ENCODE measurements at regions not wholly inside any gene's neighbourhood (a gene's known extent, or its start where the extent isn't known, plus 50 kb on each side); places are given as distances from the start of the nearest gene placed in this dataset.

- DNase-seq (no peak), ATAC-seq (no peak)
- WGBS, 4 donors: 30 to 45% (median 36%) methylated on average over 2 of the region's 2 CpGs
- Histone ChIP-seq H3K27ac (no peak overlapping the region), H3K4me1 (peaks cover 0 to 3% (median 0%) of the 10 kb centered on the region in 12 donors), H3K36me3 (no peaks in the 10 kb centered on the region), H3K9me3 (no peaks in the 10 kb centered on the region), H3K27me3 (no peaks in the 10 kb centered on the region), H3K4me3 (no peak overlapping the region)
- TF ChIP-seq CTCF (IDR thresholded peaks at IDR 0.05) (peak in 9 of 12 donors; percentile 6 to 43 (median 26)), POLR2A (IDR thresholded peaks at IDR 0.05) (no peak)
- intact Hi-C loops (cut with DNase I): loop anchor here in 3 of 10 donors (5.0 to 10.0 kb wide), 2 partner anchors 50 to 53 kb away; no protein-coding TSS in a partner anchor
Observed at GRCh38 chr5:112604732-112605630, 132.7 kb upstream of the APC start.

- Histone ChIP-seq H3K36me3 (no peaks in the 10 kb centered on the region), H3K27ac (no peak overlapping the region), H3K27me3 (no peaks in the 10 kb centered on the region), H3K4me3 (no peak overlapping the region), H3K9me3 (no peaks in the 10 kb centered on the region), H3K4me1 (peaks cover 0 to 3% (median 0%) of the 10 kb centered on the region in 12 donors)
- WGBS, 4 donors: 89 to 97% (median 93%) methylated on average over 1 of the region's 1 CpG
- ATAC-seq (no peak), DNase-seq (no peak)
- no peak for TF ChIP-seq POLR2A (IDR thresholded peaks at IDR 0.05)
- no peak for TF ChIP-seq CTCF (IDR thresholded peaks at IDR 0.05)
- intact Hi-C loops (cut with DNase I): loop anchor here in 2 of 10 donors (10.0 kb wide), 1 partner anchor 54 kb away; no protein-coding TSS in a partner anchor
Observed at GRCh38 chr5:112608975-112609374, 128.7 kb upstream of the APC start.

GRCh38 chr5:112612663-112613062 is 125.0 kb upstream of the APC start:
- Histone ChIP-seq H3K27me3 (no peaks in the 10 kb centered on the region), H3K27ac (no peak overlapping the region), H3K4me3 (no peak overlapping the region), H3K9me3 (no peaks in the 10 kb centered on the region), H3K4me1 (no peaks in the 10 kb centered on the region), H3K36me3 (no peaks in the 10 kb centered on the region)
- no peak for TF ChIP-seq POLR2A (IDR thresholded peaks at IDR 0.05)
- TF ChIP-seq CTCF (IDR thresholded peaks at IDR 0.05): no peak
- intact Hi-C loops (cut with DNase I): loop anchor here in 1 of 10 donors (10.0 kb wide), 1 partner anchor 58 kb away; no protein-coding TSS in a partner anchor
- 89 to 95% (median 93%) methylated on average over 4 of the region's 4 CpGs for WGBS, 4 donors
- ATAC-seq (no peak), DNase-seq (no peak)

DNA sequence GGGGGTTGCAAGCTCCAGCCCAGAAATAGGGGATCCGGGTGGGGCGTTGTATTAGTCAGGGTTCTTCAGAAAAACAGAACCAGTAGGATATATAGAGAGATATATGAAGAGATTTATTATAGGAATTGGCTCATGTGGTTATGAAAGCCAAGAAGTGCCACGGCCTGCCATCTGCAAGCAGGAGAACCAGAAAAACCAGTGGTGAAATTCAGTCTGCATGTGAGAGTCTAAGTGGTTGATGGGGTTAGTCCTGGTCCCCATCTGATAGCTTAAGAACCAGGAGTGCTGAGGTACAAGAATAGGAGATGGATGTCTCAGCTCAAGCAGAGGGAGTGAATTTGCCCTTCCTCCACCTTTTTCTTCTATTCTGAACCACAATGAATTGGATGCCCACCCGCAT is 123.4 kb upstream of the APC start:
- Histone ChIP-seq H3K4me1 (no peaks in the 10 kb centered on the region), H3K27me3 (no peaks in the 10 kb centered on the region), H3K9me3 (no peaks in the 10 kb centered on the region), H3K27ac (no peak overlapping the region), H3K36me3 (no peaks in the 10 kb centered on the region), H3K4me3 (no peak overlapping the region)
- intact Hi-C loops (cut with DNase I): loop anchor here in 1 of 10 donors (10.0 kb wide), 1 partner anchor 59 kb away; no protein-coding TSS in a partner anchor
- DNase-seq (no peak), ATAC-seq (no peak)
- 88 to 96% (median 90%) methylated on average over 4 of the region's 4 CpGs for WGBS, 4 donors
- TF ChIP-seq CTCF (IDR thresholded peaks at IDR 0.05): no peak
- no peak for TF ChIP-seq POLR2A (IDR thresholded peaks at IDR 0.05)

Data from heart left ventricle (tissue), 16 donors.